Esophagus (tissue), 2 donors: ENCODE measurements at regions not wholly inside any gene's neighbourhood (a gene's known extent, or its start where the extent isn't known, plus 50 kb on each side); places are given as distances from the start of the nearest gene placed in this dataset.
"Not testable (repeated sequence)": the region's sequence is repeated elsewhere in the genome, so short reads cannot be mapped to it uniquely, and the experiment has no call there.

Source experiments
- H3K27ac ChIP-seq, 2 donors: one replicate each; pipeline ENCODE4 v1.5.1; 2013; ENCODE audit warnings: low read depth in 2 of 2, mild to moderate bottlenecking in 2 of 2, inconsistent platforms in 1 of 2, low read length in 1 of 2, moderate library complexity in 1 of 2
- H3K27me3 ChIP-seq, 2 donors: one replicate each; pipeline ENCODE4 v1.6.1; 2013; ENCODE audit warnings: low read length in 2 of 2, control low read depth in 1 of 2, mild to moderate bottlenecking in 1 of 2; ENCODE audit not compliant: insufficient read depth in 2 of 2, control insufficient read depth in 1 of 2
- H3K36me3 ChIP-seq, 2 donors: one replicate each; pipeline ENCODE4 v1.6.1; 2013; ENCODE audit warnings: low read length in 1 of 2; ENCODE audit not compliant: control insufficient read depth in 2 of 2, insufficient read depth in 2 of 2
- H3K4me1 ChIP-seq, 2 donors: one replicate each; pipeline ENCODE4 v1.6.1; 2013; ENCODE audit warnings: low read length in 1 of 2; ENCODE audit not compliant: control insufficient read depth in 2 of 2, insufficient read depth in 2 of 2
- H3K4me3 ChIP-seq, 2 donors: one replicate each; pipeline ENCODE4 v1.5.1; 2013; ENCODE audit warnings: low read length in 2 of 2, mild to moderate bottlenecking in 2 of 2, low read depth in 1 of 2, moderate library complexity in 1 of 2
- H3K9me3 ChIP-seq, 2 donors: one replicate each; pipeline ENCODE4 v1.6.1; 2013; ENCODE audit warnings: mild to moderate bottlenecking in 2 of 2, low read depth in 1 of 2, low read length in 1 of 2, moderate library complexity in 1 of 2; ENCODE audit not compliant: control insufficient read depth in 2 of 2, insufficient read depth in 1 of 2
- WGBS, 2 donors: extraction: QIAGEN DNeasy Blood & Tissue Kit; methylation state at CpG; one replicate each; pipeline ENCODE4 v1.1.7; 2013; 5-methylcytosine and 5-hydroxymethylcytosine counted together
- donor health status: healthy with polysubstance abuse.
- donor health status: Bipolar disorder and iron deficiency.

DNA sequence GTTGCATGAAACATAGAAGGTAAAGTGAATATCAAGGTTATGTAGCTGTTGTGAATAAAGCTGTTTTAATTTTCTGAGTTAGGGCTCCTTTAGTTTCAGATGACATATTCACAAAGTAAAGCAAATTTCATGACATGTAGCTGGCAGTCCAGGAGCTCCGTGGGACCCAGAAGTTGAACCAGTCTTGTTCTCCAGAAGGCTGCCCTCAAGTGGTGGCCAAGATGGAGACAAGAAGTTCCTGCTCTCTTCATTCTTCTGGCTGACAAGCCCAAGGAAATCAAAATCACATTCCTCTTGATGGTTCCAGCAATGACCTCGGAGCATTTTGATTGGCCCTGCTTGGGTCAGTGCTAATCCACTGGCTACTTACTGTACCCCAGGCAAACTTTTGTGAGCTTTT lies 128.7 kb downstream of the LIG4 start:
- 61 to 73% methylated on average over 2 of the region's 2 CpGs for WGBS, 2 donors
- no peak overlapping the region for H3K4me3 ChIP-seq
- no peaks in the 10 kb centered on the region for H3K36me3 ChIP-seq
- no peaks in the 10 kb centered on the region for H3K9me3 ChIP-seq
- no peaks in the 10 kb centered on the region for H3K27me3 ChIP-seq
- H3K4me1 ChIP-seq, result no peaks in the 10 kb centered on the region
- H3K27ac ChIP-seq, result no peak overlapping the region

DNA sequence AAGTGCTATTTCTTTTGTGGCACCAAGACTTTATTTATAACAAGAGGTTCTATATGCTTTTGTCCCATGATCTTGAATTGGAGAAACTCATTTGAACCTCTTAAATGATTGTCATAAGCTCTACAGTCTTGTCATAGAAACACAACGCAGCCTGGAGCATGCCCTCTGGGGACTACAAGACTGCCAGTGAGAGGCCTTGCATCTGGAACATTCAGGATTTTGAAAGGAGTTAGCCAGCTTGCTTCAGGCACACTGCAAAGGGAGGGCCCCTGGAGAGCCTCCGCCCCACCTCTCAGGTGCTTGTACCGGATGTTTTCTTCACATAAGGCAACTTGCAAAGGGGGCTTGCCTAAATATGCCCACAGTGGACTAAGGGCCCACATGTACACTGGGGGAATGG lies 130.5 kb downstream of the LIG4 start:
- Histone ChIP-seq H3K9me3 (no peaks in the 10 kb centered on the region), H3K27ac (no peak overlapping the region), H3K36me3 (no peaks in the 10 kb centered on the region), H3K4me3 (no peak overlapping the region), H3K4me1 (no peaks in the 10 kb centered on the region), H3K27me3 (no peaks in the 10 kb centered on the region)
- WGBS, 2 donors, result 72 to 87% methylated on average over 3 of the region's 3 CpGs

GRCh38 chr13:108083056-108083455 lies 132.3 kb downstream of the LIG4 start:
- Histone ChIP-seq H3K4me3 (no peak overlapping the region), H3K36me3 (no peaks in the 10 kb centered on the region), H3K9me3 (no peaks in the 10 kb centered on the region), H3K4me1 (no peaks in the 10 kb centered on the region), H3K27me3 (no peaks in the 10 kb centered on the region), H3K27ac (no peak overlapping the region)
- 11% methylated on average over 2 of the region's 2 CpGs for WGBS, 2 donors

DNA sequence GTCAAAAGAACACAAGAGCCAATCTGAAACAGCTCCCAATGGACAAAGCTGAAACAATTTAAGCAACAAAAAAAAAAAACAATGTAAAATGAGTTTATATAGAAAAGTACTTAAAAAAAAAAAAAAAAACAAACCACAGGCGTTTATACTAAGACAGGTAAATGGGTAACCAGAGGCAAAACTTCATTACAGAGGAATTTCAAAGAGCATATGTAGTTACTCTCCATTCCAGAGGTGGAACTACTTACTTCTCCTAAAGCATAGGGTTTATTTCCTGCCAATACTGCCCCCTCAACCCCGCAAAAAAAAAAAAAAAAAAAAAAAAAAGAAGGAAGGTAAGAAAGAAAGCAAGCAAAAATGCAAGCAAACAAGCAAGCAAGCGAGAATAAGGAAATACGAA lies 132.9 kb downstream of the LIG4 start:
- Histone ChIP-seq H3K27me3 (no peaks in the 10 kb centered on the region), H3K4me1 (no peaks in the 10 kb centered on the region), H3K4me3 (no peak overlapping the region), H3K9me3 (no peaks in the 10 kb centered on the region), H3K27ac (no peak overlapping the region), H3K36me3 (no peaks in the 10 kb centered on the region)
- 73 to 75% methylated on average over 4 of the region's 4 CpGs for WGBS, 2 donors

- 76 to 94% methylated on average over 1 of the region's 1 CpG for WGBS, 2 donors
- H3K4me1 ChIP-seq, result no peaks in the 10 kb centered on the region
- H3K27me3 ChIP-seq, result no peaks in the 10 kb centered on the region
These were observed 138.1 kb downstream of the LIG4 start for GRCh38 chr13:108077284-108077683.

GRCh38 chr13:108074429-108074828 lies 140.9 kb downstream of the LIG4 start:
- H3K27me3 ChIP-seq, H3K4me3 ChIP-seq, H3K9me3 ChIP-seq, H3K4me1 ChIP-seq, H3K36me3 ChIP-seq, H3K27ac ChIP-seq: not testable (repeated sequence)
- WGBS, 2 donors, result 69 to 70% methylated on average over 5 of the region's 5 CpGs

More at GRCh38 chr13:108077284-108077683, 138.1 kb downstream of the LIG4 start:
- Histone ChIP-seq H3K4me3 (no peak overlapping the region), H3K27ac (no peak overlapping the region), H3K36me3 (no peaks in the 10 kb centered on the region), H3K9me3 (no peaks in the 10 kb centered on the region)

DNA sequence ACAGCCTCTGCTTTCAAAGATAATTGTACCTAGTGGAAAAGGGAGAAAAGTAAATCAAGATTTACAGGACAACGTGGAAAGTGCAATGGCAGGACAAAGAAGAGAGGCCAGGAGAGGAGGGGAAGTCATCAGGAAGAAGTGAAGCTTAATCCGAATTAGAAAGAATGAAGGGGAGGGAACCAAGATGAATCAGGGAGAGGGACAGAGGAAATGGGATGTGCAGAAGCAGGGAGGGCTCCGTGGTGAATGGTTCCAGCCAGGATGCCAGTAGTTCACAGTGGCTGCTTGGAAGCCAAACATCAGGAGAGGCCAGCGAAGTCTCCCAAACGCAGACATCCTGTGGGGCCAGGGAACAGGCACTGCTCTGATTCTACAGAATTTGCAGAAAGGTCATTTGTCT lies 144.4 kb downstream of the LIG4 start:
- H3K36me3 ChIP-seq, result no peaks in the 10 kb centered on the region
- no peaks in the 10 kb centered on the region for H3K4me1 ChIP-seq
- no peak overlapping the region for H3K4me3 ChIP-seq
- WGBS, 2 donors, result 49% methylated on average over 5 of the region's 5 CpGs
- H3K27me3 ChIP-seq, result no peaks in the 10 kb centered on the region
- no peak overlapping the region for H3K27ac ChIP-seq
- peaks cover 0 to 5% of the 10 kb centered on the region in 2 donors for H3K9me3 ChIP-seq

DNA sequence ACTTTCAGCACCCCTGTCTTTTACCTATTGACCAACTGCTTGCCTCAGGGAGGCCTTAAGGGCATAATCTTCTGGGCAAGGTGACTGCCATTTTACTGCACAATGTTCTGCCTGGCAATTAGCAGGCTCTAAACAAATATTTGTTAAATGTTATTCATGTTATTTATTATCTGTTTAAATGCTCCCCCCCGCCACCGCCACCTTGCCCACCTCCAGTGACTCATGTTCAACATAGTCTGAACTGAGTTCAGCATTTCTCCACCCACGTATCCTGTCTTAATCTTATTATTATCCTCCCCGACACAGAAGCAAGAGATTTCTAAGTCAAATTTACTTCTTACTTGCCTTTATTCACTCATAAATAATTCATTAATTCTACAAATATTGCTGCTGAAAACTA lies 144.8 kb downstream of the LIG4 start:
- WGBS, 2 donors, result 77 to 91% methylated on average over 4 of the region's 4 CpGs
- Histone ChIP-seq H3K9me3 (peaks cover 0 to 5% of the 10 kb centered on the region in 2 donors), H3K36me3 (no peaks in the 10 kb centered on the region), H3K27me3 (no peaks in the 10 kb centered on the region), H3K27ac (no peak overlapping the region), H3K4me3 (no peak overlapping the region), H3K4me1 (no peaks in the 10 kb centered on the region)

DNA sequence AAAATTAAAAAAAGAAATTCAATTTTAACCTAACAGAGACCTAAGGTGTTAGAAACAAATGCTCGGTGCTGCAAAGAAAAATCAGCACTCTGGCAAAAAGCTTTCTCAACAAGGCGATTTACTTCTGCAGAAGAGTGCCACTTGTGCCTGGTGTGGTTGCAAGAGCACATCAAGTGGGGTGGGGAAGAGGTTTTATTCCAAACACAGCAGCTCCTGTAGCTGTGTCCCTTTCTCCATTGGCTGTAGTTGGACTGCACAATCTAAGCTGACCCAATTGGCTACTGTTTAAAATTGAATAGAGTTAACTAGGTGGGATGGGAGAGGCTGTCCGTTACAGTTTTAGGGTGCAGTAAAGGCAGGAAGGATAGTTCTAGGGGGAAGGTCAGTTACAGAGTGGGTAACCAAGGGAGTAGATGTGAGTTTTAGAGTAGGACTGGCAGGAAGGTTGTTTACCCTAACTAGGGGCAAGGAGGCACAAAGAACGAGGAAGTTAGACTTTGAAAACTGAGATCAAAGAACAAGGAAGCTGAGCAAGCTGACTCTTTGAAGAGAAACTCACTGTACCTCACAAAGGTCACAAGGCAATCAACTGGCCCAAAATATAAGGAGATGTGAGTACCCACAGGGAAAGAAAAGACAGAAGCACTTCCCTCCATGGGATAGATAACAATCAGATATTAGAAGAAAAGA lies 145.7 kb downstream of the LIG4 start:
- no peaks in the 10 kb centered on the region for H3K27me3 ChIP-seq
- peaks cover 0 to 5% of the 10 kb centered on the region in 2 donors for H3K9me3 ChIP-seq
- no peaks in the 10 kb centered on the region for H3K4me1 ChIP-seq
- no peak overlapping the region for H3K27ac ChIP-seq
- H3K4me3 ChIP-seq, result no peak overlapping the region
- no peaks in the 10 kb centered on the region for H3K36me3 ChIP-seq
- 64 to 67% methylated on average over 4 of the region's 4 CpGs for WGBS, 2 donors

DNA sequence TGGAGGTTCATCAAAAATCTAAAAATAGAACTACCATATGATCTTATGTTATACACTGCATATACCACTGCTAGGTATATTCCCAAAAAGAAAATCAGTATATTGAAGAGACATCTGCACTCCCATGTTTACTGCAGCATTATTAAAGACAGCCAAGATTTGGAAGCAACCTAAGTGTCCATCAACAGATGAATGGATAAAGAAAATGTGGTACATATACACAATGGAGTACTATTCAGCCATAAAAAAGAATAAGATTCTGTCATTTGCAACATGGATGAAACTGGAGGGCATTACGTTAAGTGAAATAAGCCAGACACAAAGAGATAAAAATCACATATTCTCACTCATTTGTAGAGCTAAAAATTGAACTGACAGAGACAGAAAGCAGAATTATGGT lies 151.0 kb downstream of the LIG4 start:
- not testable (repeated sequence) for H3K36me3 ChIP-seq, H3K27me3 ChIP-seq, H3K27ac ChIP-seq, H3K4me1 ChIP-seq, H3K4me3 ChIP-seq, H3K9me3 ChIP-seq
- WGBS, 2 donors, result 47 to 66% methylated on average over 1 of the region's 1 CpG
